HG02678 (cell line): ENCODE measurements at regions not wholly inside any gene's neighbourhood (a gene's known extent, or its start where the extent isn't known, plus 50 kb on each side); places are given as distances from the start of the nearest gene placed in this dataset.

Experiments
- ATAC-seq: cut with Tn5 transposase; IDR thresholded peaks from one replicate; pipeline ENCODE4 v1.9.1; 2021; ENCODE audit warnings: mild to moderate bottlenecking, moderate library complexity; ENCODE audit not compliant: unreplicated experiment

DNA sequence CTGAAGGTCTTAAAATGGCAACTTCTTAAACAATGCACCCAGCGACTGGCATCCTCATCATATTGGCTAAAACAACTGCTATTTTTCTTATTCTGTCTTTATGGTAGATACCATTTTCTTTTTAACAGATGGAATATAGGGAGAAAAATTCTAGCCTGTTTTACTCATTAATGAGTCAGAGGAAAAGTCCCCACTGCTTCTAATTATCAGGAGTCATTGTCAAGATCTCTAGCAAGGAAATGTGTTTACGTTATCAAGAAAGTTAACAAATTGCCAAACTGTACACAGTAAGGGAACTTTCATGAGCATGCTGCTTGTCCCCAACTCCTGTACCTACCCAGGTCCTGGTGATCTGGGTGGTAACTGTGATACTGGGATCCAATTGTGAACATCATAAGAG is 117.7 kb upstream of the KIAA1217 start:
- ATAC-seq: no peak

DNA sequence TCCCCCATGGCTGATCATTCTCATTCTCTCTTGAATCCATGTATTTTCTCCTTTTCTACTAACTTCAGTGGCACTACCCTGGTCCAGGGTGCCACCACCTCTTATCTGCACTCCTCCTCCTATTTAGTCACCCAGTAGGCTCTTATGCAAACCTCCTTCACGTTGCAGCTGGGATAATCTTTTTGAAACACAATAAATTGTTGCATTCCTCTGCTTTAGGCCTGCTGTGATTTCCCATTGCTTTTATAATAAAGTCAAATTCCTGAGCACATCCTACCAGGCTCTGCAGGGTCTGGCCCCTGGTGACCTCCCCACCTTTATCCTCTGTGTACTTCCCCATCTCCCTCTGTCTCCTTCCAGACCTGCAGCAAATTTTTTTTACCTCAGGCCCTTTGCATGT is 112.7 kb upstream of the KIAA1217 start:
- no peak for ATAC-seq

DNA sequence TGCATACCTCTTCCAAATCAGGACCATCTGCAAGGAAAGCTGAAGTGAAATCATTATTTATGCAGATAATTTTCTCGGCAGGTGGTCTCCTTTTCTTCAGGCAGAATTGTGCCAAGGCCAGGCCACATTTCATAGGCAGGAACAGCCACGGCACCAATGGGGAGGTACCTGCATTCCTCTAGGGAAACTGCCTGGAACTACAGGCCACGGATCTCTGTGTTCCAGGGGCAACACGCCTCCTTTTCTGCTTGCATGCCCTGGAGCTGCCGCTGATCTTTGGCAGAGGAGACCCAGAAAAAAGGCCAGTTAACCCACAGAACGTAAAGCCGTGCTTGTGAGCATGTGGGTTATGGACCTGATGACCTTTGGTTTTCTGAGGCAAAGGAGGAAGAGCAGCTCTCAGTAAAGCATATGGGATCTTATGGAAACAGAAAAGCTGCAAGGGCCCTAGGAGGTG is 111.2 kb upstream of the KIAA1217 start:
- no peak for ATAC-seq

DNA sequence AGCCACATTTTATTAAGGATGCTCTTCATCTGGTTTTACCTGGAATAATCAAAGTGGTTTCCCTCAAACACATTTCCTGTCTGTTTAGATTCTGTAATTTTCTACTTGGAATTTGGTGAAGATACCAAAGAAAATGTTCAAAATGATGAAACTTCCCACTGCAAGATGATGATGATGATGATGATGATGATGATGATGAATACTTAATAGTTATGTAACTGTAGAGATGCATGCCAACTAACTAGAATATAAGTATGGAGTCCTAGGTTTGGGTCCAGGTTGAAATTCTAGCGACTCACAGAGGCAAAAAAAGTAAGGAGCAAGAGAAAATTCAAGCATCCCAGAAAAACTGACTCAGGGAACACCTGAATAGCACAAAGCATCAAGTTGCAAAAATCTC is 104.0 kb upstream of the KIAA1217 start:
- ATAC-seq: no peak

DNA sequence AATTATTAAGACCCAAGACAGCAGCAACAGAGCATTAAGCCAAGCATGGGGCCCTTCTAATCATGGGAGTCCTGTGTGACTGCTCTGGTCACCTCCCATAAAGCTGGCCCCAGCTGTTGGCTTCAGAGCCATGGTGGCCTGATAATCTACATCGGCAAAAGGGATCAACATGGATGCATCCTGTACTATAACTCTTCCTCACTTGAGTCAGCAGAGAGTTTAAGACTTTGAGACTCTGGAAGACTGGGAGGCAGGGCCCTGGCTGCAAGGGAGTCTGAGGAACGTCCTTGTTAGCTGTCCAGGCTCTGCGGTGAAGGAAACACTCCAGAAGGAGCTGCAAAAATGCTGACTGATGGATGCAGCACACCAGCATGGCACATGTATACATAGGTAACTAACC is 95.0 kb upstream of the KIAA1217 start:
- ATAC-seq: no peak

DNA sequence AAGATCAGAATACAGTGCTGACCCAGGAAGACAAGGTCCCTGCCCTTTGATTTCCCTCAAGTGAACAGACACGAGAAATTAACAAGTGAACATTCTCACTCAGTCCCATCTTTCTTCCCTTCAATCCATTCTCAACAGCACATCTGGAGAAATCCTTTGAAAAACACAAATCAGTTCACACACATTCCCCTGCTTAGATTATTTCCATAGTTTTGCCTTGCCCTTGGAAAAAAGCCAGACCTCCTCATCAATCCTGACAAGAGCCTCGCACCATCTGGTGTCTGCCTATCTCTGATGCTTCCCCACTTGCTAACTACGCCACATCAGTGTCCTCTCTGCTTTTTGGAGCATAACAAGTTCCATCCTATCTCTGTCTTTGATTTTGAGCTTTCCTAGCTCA is 94.4 kb upstream of the KIAA1217 start:
- no peak for ATAC-seq

DNA sequence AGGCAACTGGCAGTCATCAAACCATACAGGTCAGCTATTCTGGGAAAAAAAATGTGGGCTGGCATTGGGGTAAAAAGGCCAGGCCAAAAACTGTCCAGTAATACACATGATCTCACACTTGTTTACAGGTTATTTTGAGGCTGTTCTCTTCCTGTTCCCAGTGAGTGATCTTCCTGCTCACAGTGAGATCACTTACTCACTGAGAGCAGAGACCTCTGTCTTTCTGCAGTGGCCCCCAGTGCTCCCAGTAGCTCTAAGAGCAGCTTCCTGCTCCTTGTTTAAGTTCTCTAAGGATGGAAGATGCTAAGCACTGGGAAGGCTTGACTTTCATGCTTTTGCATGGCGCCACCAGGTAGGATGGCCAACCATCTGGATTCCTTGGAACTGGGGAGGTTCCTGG is 93.5 kb upstream of the KIAA1217 start:
- ATAC-seq: no peak

DNA sequence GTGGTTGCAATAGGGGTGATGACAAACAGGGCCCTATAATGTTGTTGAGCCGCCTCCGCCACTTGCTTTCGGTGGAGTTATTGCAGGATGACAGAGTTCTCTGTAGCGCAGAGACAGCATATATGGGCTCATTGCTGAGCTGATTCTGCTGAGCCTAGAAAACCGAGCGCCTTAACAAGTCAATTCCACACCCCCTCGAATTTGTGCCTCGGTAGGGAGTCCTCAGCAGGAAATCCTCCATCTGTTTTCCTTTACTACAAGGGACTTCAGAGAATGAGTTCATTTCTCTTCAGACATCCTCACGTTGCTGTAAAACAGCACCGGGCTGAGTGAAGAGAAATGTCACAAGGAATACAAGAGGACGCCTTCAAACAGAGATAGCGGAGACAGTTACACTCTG is 90.7 kb upstream of the KIAA1217 start:
- ATAC-seq: no peak

DNA sequence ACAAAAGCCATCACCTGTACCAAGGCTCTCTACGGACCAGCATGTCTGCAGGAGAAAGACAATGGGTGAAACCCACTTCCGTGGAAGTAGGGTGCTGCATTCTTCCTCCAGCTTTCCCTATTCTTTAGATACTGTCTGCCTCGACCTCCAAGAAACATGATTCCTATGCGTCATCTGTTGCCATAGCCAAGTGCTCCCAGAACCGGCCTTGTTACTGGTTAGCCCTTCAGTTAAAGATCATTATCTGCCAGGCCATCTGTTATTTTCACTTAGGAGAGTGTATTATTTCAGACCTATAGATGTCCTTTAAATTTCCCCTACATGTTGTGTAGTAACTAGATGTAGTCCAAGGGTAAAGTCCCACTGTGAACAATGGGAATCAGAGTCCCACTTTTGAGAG is 89.0 kb upstream of the KIAA1217 start:
- ATAC-seq: no peak

DNA sequence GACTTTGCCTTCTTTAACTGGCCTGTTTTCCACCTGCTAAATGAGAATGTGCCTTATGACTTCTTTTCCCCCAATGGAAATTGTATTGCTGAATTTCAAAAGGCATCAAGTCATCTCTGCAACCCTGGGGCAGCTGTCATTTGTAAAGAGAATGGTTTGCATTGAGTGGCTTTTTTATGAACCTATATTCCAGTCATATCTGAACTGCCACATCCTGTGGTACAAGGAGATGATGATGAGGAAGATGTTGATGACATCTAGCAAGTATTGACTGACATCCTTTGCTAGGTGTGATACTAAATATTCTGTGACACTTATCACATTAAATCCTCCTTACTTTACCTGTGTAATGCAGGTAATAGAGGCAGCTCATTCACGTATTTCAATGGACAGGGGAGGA is 88.3 kb upstream of the KIAA1217 start:
- ATAC-seq: no peak

DNA sequence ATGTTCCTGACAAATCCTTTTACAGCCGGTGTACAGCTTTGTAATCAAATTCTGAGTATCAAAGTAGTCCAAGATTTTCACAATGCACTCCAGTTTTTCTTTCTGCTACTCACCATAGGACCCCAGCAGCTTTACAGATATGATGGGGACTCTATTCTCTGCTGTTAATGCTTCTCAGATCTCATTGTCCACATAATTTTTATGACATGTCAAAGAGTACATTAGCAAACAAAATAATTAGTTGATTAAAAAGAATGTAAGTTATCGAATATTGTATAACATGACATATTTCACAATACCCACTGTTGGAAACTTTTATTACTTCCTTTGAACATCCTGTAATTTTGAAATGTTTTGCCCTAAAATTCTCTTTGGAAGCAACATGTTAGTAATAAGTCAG is 81.4 kb upstream of the KIAA1217 start:
- no peak for ATAC-seq

DNA sequence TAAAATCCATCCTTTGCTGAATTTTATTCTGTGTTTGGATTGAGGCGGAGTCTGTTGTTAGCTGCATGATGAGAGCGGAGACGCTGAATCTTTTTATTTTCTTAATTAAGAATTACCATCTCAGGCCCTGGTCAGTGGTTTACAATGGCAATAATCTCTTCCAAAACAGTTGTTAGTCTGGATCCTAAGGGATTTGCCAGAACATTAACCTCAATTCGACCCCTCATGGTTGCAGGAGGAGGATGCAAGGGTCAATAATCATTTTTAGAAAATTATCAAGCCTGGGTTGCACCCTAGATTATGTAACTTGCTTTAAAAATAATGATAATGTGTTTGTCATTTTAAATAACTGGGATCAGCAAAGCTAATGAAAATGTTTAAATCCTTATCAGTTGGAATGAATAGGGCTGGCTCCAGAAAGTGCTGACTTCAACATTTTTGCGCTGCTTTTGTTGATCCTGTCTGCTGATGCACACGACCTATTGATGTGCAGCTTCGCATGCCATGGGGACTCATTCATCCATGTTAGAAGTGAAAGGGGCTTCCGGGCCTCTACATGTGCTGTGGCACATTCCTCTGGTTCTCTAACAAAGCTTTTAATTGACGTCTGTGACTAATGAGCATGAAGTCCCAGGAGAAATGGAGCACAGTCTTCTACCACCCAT is 80.7 kb upstream of the KIAA1217 start:
- ATAC-seq: no peak

DNA sequence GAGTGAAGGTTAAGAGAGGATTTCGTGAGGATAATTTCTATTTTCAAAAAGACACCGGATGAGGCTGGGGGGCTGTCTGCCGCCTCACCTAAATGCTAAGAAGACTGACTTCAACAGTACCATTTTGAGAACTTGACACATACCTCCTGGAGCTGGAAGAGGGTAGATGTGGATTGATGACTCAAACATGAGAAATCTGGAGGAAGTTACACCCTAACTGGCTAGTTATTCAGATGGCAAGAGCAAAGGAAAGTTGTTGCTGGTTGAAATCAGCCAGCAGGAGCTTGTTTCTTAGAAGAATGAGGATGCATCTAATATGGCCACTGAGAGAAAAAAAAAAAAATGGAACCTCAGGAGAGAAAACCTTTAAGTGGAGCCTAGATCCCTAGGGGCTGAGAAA is 76.2 kb upstream of the KIAA1217 start:
- ATAC-seq: no peak

DNA sequence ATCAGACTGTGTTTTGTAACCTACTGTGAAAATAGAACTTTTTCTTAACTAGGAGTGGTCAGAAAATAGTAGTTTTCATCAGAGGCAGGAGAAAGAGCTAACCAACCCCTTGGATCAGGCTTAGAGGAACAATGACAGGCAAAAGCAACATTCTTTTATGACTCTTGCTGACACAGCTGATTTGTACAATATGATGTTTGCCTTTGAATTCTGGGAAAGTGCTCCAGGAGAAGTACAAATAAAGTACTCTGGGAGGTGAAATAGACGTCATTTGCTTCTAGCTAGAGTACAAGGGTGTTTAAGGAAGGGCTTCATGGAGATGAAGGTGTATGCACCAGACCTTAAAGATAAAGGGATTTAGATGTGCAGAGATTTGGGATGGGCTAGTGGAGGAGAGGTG is 75.1 kb upstream of the KIAA1217 start:
- no peak for ATAC-seq

DNA sequence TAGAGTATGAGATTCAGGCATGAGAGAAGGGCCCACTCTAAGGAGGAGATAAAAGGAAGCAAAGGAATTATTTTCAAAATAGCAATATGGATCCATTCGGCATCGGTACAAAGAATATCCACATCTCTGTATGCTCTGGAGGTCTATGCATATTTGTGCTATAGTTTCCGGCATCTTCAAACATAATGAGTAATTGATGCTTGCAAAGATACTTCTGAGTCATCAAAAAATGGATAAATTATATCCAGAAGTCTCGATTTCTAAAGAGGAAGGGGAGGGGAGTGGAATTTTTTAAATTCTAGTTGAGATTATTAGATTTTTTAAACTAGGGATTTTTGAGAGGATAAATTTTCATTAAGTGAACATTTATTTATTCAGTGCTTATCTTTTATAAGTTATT is 72.9 kb upstream of the KIAA1217 start:
- ATAC-seq: no peak

DNA sequence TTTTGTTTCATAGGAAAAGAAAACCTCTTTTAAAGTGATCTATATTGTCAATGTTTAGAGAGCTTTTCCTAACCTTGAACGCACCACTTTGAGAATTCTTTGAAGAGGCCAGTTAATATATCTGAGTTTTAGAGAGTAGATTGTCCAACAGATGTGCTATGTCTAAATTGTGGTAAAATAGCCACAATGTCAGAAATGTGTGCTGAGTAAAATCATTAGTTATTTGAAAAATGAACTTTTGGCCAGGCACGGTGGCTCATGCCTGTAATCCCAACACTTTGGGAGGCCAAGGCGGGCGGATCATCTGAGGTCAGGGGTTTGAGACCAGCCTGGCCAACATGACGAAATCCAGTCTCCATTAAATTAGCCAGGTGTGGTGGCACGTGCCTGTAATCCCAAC is 61.6 kb upstream of the KIAA1217 start:
- ATAC-seq: no peak

DNA sequence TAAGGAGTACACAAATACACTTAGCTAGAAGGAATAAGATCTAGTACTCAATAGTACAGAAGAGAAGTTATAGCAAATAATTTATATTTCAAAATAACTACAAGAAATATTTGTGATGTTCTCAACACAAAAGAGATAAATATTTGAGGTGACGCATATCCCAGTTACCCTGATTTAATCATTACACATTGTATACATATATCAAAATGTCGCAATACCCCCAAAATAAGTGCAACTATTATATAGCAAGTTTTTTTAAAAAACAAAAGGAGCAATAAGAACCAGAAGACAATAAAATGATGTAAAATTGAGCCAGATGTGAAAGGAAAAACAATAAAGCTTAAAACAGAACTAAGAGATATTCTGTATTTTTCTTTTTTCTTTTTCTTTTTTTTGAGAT is 59.3 kb upstream of the KIAA1217 start:
- ATAC-seq: no peak

DNA sequence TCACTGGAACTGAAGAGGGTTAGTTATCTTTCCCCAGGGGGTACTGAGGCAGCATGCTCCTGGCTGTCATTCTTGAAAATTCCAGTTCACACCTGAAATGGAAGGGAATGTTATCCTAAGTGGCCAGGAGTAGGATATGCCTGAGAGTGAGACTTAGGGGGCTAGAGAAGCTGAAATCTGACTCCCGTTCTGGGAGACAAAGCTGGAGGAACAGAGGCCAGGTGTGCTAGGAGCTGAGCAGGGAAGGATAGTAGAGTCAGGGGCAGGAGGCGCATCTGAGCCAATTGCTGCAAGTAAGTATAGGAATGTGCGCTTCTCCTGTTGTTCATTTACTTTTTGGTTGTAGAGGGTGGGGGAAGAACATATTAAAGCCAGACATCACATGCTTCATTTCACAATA is 58.1 kb upstream of the KIAA1217 start:
- ATAC-seq: no peak

DNA sequence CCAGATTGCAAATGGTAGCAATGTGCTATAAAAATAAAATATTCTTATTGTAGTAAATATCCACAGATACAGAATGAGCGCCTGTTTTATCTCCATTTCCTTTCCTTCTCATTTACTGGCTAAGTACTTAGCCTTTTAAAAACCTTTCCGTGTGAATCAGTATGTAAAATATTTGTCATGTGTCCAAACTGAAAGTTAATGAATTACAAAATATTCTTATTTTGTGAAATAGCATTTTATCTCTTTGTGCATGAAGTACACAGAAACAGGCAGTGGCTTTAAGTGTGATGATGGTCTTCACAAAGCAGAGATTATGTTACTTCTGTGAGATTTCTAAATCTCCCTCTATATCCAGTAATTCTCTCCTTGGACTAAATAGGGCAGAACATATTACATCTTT is 56.7 kb upstream of the KIAA1217 start:
- ATAC-seq: no peak

DNA sequence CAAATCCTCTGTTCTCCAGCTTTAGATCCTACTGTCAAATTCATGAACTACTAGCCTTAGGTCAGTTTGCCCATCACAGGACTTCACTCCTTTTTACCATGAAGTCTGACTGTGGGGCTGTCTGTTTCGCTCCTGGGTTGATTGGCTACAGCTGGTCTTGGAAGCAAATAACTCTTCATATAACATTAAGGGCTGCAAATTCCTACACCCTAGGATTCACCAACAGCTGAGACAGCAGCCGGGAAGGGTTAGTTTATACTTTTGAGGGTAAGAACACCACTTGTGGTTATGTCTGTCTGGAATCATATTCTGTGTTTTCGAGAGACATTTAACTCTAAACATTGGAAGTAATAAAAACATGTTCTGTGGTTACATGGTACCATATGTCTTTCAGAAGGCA is 55.9 kb upstream of the KIAA1217 start:
- ATAC-seq: no peak

DNA sequence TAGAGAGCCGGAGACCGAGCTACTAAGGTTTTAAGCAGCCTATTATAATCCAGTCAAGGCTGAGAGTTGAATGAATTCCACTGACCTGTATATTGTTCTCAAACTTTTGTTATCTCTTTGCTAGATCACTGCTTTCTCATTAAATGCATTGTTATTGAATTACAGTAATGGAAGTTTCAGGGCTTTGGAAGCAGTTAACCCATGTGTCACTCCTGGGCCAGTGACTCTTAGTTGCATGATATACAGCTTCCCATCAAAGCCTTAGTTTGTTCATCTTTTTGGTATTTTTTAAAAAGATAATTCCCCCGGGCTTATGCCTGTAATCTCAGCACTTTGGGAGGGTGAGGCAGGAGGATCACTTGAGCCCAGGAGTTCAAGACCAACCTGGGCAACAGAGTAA is 55.4 kb upstream of the KIAA1217 start:
- ATAC-seq: no peak

DNA sequence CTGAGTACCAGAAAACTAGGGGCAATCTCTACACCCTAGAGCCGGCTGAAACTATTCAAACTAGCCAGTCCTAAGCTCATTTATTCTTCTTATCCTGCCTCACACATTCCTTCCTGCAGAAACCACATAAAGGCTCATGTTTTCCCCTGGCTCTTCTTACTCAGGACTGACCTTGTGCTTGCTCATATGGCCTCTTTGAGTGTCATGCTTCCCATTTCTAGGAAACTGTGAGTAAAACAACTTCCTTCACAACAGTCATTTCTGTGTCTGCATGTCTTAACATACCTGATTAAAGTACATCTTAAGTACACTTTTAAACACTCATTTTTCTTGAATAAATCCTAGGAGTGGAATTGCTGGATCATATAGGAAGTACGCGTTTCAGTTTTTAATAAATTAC is 52.3 kb upstream of the KIAA1217 start:
- no peak for ATAC-seq

DNA sequence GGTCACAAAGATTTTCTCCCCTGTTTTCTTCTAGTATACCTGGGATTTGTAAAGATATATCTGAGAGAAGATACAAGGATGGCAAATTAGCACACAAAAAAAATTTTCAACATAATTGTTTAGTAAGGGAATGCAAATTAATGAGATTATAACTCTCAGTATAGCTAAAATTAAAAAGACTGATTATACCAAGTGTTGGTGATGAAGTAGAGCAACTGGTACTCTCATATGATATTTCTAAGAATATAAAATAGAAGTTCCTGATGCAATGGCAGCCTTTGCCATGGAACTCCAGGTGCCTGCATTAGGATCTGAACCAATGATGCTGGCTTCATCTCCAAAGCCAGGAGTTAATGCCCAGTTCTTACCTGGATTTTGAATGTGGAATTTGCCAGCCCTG is 51.4 kb upstream of the KIAA1217 start:
- no peak for ATAC-seq
